ENCODE measurements at regions not wholly inside any gene's neighbourhood (a gene's known extent, or its start where the extent isn't known, plus 50 kb on each side); places are given as distances from the start of the nearest gene placed in this dataset.

- TF ChIP-seq ZNF274 (IDR thresholded peaks at IDR 0.05; ENCODE audit: low read depth, low read length): no peak
- no peak for TF ChIP-seq SUZ12 (IDR thresholded peaks at IDR 0.05; ENCODE audit: extremely low read depth, insufficient read depth, insufficient read length)
Measured at GRCh38 chr9:82466616-82467260, 478.2 kb downstream of the SPATA31D1 start.
